HEK293T (cell line): ENCODE measurements at regions not wholly inside any gene's neighbourhood (a gene's known extent, or its start where the extent isn't known, plus 50 kb on each side); places are given as distances from the start of the nearest gene placed in this dataset.

Experiments
- BHLHE40 ChIP-seq: fragments of 450-650 bp; IDR thresholded peaks from 2 replicates; pipeline ENCODE4 v1.6.1; 2016; ENCODE audit warnings: mild to moderate bottlenecking, moderate library complexity, borderline replicate concordance
- ELF4 ChIP-seq: fragments of 450-650 bp; IDR thresholded peaks from 2 replicates; pipeline ENCODE4 v1.6.1; 2017; ENCODE audit warnings: antibody characterized with exemption
- FOXM1 ChIP-seq: fragments of 450-650 bp; IDR thresholded peaks from 2 replicates; pipeline ENCODE4 v1.6.1; 2017; ENCODE audit warnings: mild to moderate bottlenecking, borderline replicate concordance
- HDGF ChIP-seq: fragments of 450-650 bp; IDR thresholded peaks from 2 replicates; pipeline ENCODE4 v1.6.1; 2017; ENCODE audit warnings: antibody characterized with exemption, borderline replicate concordance
- NFRKB ChIP-seq: fragments of 450-650 bp; IDR thresholded peaks from 2 replicates; pipeline ENCODE4 v1.6.1; 2016; ENCODE audit warnings: mild to moderate bottlenecking, moderate library complexity
- SP1 ChIP-seq: fragments of 450-650 bp; IDR thresholded peaks from 2 replicates; pipeline ENCODE4 v1.6.1; 2017
- SUZ12 ChIP-seq: fragments of 450-650 bp; IDR thresholded peaks from 2 replicates; pipeline ENCODE4 v1.6.1; 2016; ENCODE audit warnings: mild to moderate bottlenecking
- TARDBP ChIP-seq: fragments of 450-650 bp; IDR thresholded peaks from 2 replicates; pipeline ENCODE4 v1.6.1; 2016
- ZNF384 ChIP-seq: fragments of 450-650 bp; IDR thresholded peaks from 2 replicates; pipeline ENCODE4 v1.6.1; 2016
- TF ChIP-seq, protein P1 (sequence below): fragments of 450-650 bp; IDR thresholded peaks from 2 replicates; pipeline ENCODE4 v1.6.1; 2016

DNA sequence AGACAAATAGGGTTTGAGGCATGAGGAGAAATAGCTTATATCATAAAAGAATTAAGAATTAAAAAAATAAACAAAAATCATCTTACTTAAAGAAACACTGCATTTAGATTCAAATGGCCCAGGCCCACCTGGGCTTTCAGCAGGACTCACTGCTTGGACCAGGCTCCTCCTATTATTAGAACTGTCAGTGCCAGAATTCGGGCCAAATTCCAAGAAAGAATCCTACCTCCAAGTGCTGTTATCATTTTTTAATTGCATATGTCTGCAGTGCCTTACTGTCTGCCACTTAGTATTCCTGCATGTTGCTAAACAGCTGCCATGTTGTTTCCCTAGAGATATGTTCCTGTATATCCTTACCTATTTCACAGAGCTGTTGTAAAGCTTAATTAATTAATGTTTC is 112.0 kb downstream of the BARHL2 start:
- TF ChIP-seq, protein P1, sequence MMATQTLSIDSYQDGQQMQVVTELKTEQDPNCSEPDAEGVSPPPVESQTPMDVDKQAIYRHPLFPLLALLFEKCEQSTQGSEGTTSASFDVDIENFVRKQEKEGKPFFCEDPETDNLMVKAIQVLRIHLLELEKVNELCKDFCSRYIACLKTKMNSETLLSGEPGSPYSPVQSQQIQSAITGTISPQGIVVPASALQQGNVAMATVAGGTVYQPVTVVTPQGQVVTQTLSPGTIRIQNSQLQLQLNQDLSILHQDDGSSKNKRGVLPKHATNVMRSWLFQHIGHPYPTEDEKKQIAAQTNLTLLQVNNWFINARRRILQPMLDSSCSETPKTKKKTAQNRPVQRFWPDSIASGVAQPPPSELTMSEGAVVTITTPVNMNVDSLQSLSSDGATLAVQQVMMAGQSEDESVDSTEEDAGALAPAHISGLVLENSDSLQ, result no peak
- TF ChIP-seq SP1 (no peak), BHLHE40 (no peak), HDGF (no peak), SUZ12 (no peak), ELF4 (no peak), FOXM1 (no peak), TARDBP (no peak), NFRKB (no peak), ZNF384 (no peak)
